HL-60 (cell line): ENCODE measurements at regions not wholly inside any gene's neighbourhood (a gene's known extent, or its start where the extent isn't known, plus 50 kb on each side); places are given as distances from the start of the nearest gene placed in this dataset.

Source experiments
- DNase-seq, 2 experiments: peaks; one replicate each; pipeline ENCODE4 v3.0.0-alpha.2; 2010 to 2020; ENCODE audit warnings: low read depth in 1 of 2, low spot score in 1 of 2
- H3K27ac ChIP-seq: fragments of 250-450 bp; sonication (Bioruptor Pico); replicated peaks from 2 replicates; pipeline ENCODE4 v1.5.1; 2020; ENCODE audit warnings: mild to moderate bottlenecking, moderate library complexity
- H3K27me3 ChIP-seq: fragments of 250-450 bp; sonication (Bioruptor Pico); 2 replicates; pipeline ENCODE4 v1.5.1; 2021; ENCODE audit warnings: mild to moderate bottlenecking, moderate library complexity; ENCODE audit not compliant: insufficient read depth, poor library complexity, severe bottlenecking
- H3K4me3 ChIP-seq: replicated peaks from 2 replicates; pipeline ENCODE4 v1.5.1; 2011; ENCODE audit warnings: mild to moderate bottlenecking, control low read depth, low read length; ENCODE audit not compliant: insufficient read depth
- GABPA ChIP-seq: IDR thresholded peaks from 2 replicates; pipeline ENCODE4 v1.6.1; 2012; ENCODE audit warnings: low read depth
- POLR2AphosphoS5 ChIP-seq: IDR thresholded peaks from 2 replicates; pipeline ENCODE4 v1.6.1; 2012; ENCODE audit warnings: low read depth
- SPI1 ChIP-seq: IDR thresholded peaks from 2 replicates; pipeline ENCODE4 v1.6.1; 2012; ENCODE audit warnings: low read depth, mild to moderate bottlenecking, borderline replicate concordance
- TF ChIP-seq, protein P1 (sequence below): IDR thresholded peaks from one replicate; pipeline ENCODE4 v1.5.1; 2011; ENCODE audit warnings: low read length, control low read depth, inconsistent platforms; ENCODE audit not compliant: insufficient read depth
- TF ChIP-seq, protein P2 (sequence below): IDR thresholded peaks from 2 replicates; pipeline ENCODE4 v1.6.1; 2012; ENCODE audit warnings: low read depth; ENCODE audit not compliant: insufficient replicate concordance

DNA sequence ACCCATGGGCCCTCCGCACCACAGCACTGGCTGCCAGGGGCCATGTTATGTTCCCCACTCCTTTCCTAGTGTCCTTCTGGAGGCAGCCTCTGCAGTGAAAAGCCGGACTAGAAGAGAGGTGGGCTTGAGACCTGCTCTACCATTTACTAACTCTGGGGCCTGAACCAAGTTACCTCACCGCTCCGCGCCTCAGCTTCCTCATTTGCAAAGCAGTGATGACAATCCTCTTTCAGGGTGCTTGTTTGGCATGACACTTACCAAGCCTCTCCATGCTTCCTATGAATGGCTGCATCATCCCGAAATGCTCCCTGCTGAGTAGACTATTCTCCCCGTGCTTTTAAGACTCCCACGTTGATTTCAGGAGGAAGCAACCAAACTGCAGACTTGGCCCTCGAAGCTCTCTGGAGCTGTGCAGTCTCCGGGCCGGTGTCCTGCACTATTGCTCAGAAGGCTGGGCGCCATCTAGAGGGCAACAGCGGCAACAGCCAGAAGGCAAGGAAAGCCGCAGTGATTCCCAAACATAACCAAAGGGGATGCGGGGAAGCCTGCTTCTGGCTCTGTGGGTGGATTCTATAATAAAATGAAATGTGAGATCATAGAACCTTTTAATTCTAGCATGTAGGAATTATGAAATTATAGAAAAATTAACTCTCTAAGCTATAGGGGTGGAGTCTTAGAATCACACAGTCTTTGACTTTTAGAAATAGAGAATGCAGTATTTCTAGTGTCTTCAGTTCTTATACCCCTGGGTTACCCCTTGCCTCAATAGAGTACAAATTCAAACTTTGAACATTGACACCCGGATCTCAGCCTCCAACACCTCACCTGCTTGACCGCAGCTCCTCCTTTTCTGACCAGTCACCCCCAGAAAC is 599.8 kb upstream of the BRINP1 start:
- TF ChIP-seq, protein P1, sequence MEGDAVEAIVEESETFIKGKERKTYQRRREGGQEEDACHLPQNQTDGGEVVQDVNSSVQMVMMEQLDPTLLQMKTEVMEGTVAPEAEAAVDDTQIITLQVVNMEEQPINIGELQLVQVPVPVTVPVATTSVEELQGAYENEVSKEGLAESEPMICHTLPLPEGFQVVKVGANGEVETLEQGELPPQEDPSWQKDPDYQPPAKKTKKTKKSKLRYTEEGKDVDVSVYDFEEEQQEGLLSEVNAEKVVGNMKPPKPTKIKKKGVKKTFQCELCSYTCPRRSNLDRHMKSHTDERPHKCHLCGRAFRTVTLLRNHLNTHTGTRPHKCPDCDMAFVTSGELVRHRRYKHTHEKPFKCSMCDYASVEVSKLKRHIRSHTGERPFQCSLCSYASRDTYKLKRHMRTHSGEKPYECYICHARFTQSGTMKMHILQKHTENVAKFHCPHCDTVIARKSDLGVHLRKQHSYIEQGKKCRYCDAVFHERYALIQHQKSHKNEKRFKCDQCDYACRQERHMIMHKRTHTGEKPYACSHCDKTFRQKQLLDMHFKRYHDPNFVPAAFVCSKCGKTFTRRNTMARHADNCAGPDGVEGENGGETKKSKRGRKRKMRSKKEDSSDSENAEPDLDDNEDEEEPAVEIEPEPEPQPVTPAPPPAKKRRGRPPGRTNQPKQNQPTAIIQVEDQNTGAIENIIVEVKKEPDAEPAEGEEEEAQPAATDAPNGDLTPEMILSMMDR, result peak; percentile 82
- TF ChIP-seq, protein P2, sequence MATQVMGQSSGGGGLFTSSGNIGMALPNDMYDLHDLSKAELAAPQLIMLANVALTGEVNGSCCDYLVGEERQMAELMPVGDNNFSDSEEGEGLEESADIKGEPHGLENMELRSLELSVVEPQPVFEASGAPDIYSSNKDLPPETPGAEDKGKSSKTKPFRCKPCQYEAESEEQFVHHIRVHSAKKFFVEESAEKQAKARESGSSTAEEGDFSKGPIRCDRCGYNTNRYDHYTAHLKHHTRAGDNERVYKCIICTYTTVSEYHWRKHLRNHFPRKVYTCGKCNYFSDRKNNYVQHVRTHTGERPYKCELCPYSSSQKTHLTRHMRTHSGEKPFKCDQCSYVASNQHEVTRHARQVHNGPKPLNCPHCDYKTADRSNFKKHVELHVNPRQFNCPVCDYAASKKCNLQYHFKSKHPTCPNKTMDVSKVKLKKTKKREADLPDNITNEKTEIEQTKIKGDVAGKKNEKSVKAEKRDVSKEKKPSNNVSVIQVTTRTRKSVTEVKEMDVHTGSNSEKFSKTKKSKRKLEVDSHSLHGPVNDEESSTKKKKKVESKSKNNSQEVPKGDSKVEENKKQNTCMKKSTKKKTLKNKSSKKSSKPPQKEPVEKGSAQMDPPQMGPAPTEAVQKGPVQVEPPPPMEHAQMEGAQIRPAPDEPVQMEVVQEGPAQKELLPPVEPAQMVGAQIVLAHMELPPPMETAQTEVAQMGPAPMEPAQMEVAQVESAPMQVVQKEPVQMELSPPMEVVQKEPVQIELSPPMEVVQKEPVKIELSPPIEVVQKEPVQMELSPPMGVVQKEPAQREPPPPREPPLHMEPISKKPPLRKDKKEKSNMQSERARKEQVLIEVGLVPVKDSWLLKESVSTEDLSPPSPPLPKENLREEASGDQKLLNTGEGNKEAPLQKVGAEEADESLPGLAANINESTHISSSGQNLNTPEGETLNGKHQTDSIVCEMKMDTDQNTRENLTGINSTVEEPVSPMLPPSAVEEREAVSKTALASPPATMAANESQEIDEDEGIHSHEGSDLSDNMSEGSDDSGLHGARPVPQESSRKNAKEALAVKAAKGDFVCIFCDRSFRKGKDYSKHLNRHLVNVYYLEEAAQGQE, result no peak
- Histone ChIP-seq H3K27me3 (no peaks in the 10 kb centered on the region), H3K4me3 (no peak overlapping the region), H3K27ac (no peak overlapping the region)
- DNase-seq, result peak; percentile 18 to 68

DNA sequence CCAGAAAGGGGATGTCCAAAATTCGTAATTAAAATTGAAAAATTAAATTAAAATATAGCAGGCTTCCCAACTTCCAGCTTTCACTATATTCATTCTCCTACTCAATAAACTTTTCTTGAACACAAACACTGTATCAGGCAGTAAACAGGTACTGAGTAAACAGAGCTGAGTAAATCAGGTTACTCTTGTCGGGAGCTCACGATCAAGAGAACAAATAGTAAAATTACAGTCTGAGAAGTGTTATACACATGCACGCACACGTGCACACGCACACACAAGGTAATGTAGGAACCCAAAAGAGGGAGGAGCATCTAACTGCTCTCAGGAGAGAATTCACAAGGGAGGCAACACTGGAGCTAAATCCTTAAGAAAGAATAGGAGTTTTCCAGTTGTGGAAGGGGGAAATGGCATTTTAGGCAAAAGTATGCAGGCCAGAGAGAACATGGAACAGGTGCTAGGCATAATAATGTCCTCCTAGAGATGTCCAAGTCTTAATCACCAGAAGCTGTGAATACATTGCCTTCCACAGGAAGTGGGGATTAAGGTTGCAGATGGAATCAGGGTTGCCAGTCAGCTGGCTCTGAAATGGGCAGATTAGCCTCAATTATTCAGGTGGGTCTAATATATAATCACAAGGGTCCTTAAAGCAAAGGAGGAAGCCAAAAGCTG is 598.8 kb upstream of the BRINP1 start:
- Histone ChIP-seq H3K27ac (no peak overlapping the region), H3K27me3 (no peaks in the 10 kb centered on the region), H3K4me3 (no peak overlapping the region)
- TF ChIP-seq SPI1 (no peak), GABPA (no peak), POLR2AphosphoS5 (no peak)
- TF ChIP-seq, protein P1, result no peak
- TF ChIP-seq, protein P2, result no peak
- no peak for DNase-seq

DNA sequence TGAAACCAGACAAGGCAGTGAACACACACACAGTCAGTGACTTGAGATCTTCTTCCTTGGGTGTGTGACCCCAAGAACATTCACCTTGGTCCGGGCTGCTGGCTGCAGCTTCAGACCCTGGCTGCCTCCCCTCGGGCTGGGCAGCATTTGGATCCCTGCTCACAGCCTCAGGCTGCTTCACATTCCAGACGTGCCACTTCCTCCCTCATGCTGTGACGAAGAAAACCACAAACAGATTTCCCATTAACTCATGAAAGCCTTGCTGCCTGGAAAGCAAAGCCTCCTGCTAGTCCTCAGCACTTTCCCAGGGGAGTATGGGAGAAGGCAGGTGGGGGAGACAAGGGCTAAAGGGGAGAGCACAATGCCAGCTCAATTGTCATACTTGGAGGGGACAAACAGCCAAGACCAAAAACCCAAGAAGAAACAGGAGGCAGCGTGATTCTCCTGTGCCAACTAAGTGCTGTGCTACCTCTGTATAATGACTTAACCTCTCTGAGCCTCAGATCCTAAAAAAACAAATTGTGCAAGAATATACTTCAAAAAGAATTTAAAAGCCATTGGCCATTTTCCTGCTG is 594.6 kb upstream of the BRINP1 start:
- TF ChIP-seq POLR2AphosphoS5 (no peak), SPI1 (peak; percentile 29; the same call in 1 of the 2 replicates)
- H3K27me3 ChIP-seq, result no peaks in the 10 kb centered on the region
- no peak overlapping the region for H3K27ac ChIP-seq
- no peak overlapping the region for H3K4me3 ChIP-seq
- no peak for DNase-seq

DNA sequence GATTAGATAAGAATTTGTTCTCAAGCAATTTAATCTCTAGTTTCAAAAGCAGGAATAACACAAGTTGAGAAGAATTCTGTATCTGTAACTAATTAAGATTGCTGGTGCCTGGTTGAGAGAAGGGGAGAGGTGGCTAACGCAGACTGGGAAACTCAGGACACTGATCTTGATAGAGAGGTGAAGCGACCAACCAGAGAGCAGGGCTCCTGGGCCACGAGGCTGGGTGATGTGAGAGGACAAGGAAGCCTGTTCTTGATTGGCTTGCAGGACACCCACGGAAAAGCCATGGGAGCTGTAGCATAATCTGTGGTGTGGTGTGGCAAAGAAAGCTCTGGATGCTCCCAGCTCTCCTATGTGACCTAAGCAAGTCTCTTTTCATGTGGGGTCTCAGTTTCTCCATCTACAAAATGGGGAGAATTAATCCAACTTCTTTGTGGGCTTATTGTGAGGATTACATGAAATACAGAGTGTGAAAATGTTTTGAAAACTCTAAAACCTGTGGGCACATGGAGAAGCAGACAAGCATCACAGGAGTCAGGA is 594.1 kb upstream of the BRINP1 start:
- Histone ChIP-seq H3K27ac (no peak overlapping the region), H3K4me3 (no peak overlapping the region), H3K27me3 (no peaks in the 10 kb centered on the region)
- TF ChIP-seq, protein P2, result no peak
- TF ChIP-seq POLR2AphosphoS5 (no peak), GABPA (no peak), SPI1 (no peak)
- TF ChIP-seq, protein P1, result no peak
- no peak for DNase-seq
